ENCODE measurements at regions not wholly inside any gene's neighbourhood (a gene's known extent, or its start where the extent isn't known, plus 50 kb on each side); places are given as distances from the start of the nearest gene placed in this dataset.

DNA sequence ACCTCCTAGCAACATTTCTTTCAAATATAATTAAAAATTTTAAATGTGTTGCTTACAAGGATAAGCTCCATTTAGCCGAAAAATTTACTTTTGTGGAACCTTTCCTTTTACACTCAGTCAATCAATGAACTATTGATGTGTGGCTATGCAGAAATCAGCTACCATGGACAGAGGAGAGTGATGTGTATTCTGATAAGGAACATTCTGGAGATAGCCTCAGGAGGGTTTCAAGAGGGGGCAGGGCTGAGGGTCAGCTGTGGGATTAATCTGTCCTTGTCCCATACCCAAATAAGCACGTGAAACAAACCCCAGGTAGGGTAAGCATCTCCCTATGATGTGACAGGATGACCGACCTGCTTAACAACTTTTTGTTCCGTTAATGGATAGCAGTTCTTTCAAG, 192.6 kb upstream of the PROK2 start:
- TF ChIP-seq CTCF (IDR thresholded peaks at IDR 0.05) (no peak), POLR2AphosphoS5 (IDR thresholded peaks at IDR 0.05; ENCODE audit: low read depth, low read length) (no peak), TCF7L2 (IDR thresholded peaks at IDR 0.05; ENCODE audit: low read depth, low read length) (no peak)
